ENCODE measurements at regions not wholly inside any gene's neighbourhood (a gene's known extent, or its start where the extent isn't known, plus 50 kb on each side); places are given as distances from the start of the nearest gene placed in this dataset.

GRCh38 chr10:55509168-55509567, 708.1 kb upstream of the PCDH15 start:
- DNase-seq (ENCODE audit: low read depth): peak; percentile 19

GRCh38 chr10:55500931-55501559, 700.0 kb upstream of the PCDH15 start:
- peak; percentile 6 for DNase-seq (ENCODE audit: low read depth)

GRCh38 chr10:55497893-55498499, 697.0 kb upstream of the PCDH15 start:
- no peak for DNase-seq (ENCODE audit: low read depth)

- DNase-seq (ENCODE audit: low read depth): no peak
Measured at GRCh38 chr10:55495555-55495954, 694.5 kb upstream of the PCDH15 start.

- no peak for DNase-seq (ENCODE audit: low read depth)
Measured at GRCh38 chr10:55491712-55492111, 690.7 kb upstream of the PCDH15 start.

GRCh38 chr10:55485827-55486226, 684.8 kb upstream of the PCDH15 start:
- no peak for DNase-seq (ENCODE audit: low read depth)

- DNase-seq (ENCODE audit: low read depth): no peak
Measured at GRCh38 chr10:55476129-55476528, 675.1 kb upstream of the PCDH15 start.

GRCh38 chr10:55474258-55474657, 673.2 kb upstream of the PCDH15 start:
- DNase-seq (ENCODE audit: low read depth): no peak

- DNase-seq (ENCODE audit: low read depth): no peak
Measured at GRCh38 chr10:55470840-55471239, 669.8 kb upstream of the PCDH15 start.

- no peak for DNase-seq (ENCODE audit: low read depth)
Measured at GRCh38 chr10:55466806-55467504, 665.9 kb upstream of the PCDH15 start.

- DNase-seq (ENCODE audit: low read depth): no peak
Measured at GRCh38 chr10:55464083-55464482, 663.1 kb upstream of the PCDH15 start.

GRCh38 chr10:55460008-55460407, 659.0 kb upstream of the PCDH15 start:
- no peak for DNase-seq (ENCODE audit: low read depth)

- no peak for DNase-seq (ENCODE audit: low read depth)
Measured at GRCh38 chr10:55449981-55450380, 649.0 kb upstream of the PCDH15 start.

- DNase-seq (ENCODE audit: low read depth): no peak
Measured at GRCh38 chr10:55446441-55447002, 645.5 kb upstream of the PCDH15 start.

GRCh38 chr10:55441777-55442176, 640.7 kb upstream of the PCDH15 start:
- DNase-seq (ENCODE audit: low read depth): no peak

GRCh38 chr10:55426138-55426537, 625.1 kb upstream of the PCDH15 start:
- no peak for DNase-seq (ENCODE audit: low read depth)

GRCh38 chr10:55410415-55410885, 609.4 kb upstream of the PCDH15 start:
- DNase-seq (ENCODE audit: low read depth): no peak

GRCh38 chr10:55404094-55404493, 603.1 kb upstream of the PCDH15 start:
- DNase-seq (ENCODE audit: low read depth): no peak

- DNase-seq (ENCODE audit: low read depth): no peak
Measured at GRCh38 chr10:55400075-55400849, 599.2 kb upstream of the PCDH15 start.

- DNase-seq (ENCODE audit: low read depth): no peak
Measured at GRCh38 chr10:55398497-55398882, 597.5 kb upstream of the PCDH15 start.

- DNase-seq (ENCODE audit: low read depth): no peak
Measured at GRCh38 chr10:55397777-55398496, 596.9 kb upstream of the PCDH15 start.

Data from RPMI7951 (cell line).